ENCODE measurements at regions not wholly inside any gene's neighbourhood (a gene's known extent, or its start where the extent isn't known, plus 50 kb on each side); places are given as distances from the start of the nearest gene placed in this dataset.

- H3K36me3 Mint-ChIP-seq (ENCODE audit: low read depth), result no peaks in the 10 kb centered on the region
- no peak overlapping the region for H3K4me3 Mint-ChIP-seq
- H3K9me3 Mint-ChIP-seq, result no peaks in the 10 kb centered on the region
- H3K27me3 Mint-ChIP-seq, result no peaks in the 10 kb centered on the region
- H3K4me1 Mint-ChIP-seq (ENCODE audit: low read depth), result no peaks in the 10 kb centered on the region
- intact Hi-C loops (cut with micrococcal nuclease), result no loop called here
- no peak overlapping the region for H3K27ac Mint-ChIP-seq
Measured at GRCh38 chr16:79792664-79793351, 192.3 kb upstream of the MAF start.

GRCh38 chr16:79792076-79792475 is 191.5 kb upstream of the MAF start:
- Mint-ChIP-seq H3K4me3 (no peak overlapping the region), H3K36me3 (ENCODE audit: low read depth) (no peaks in the 10 kb centered on the region), H3K4me1 (ENCODE audit: low read depth) (no peaks in the 10 kb centered on the region), H3K27me3 (no peaks in the 10 kb centered on the region), H3K9me3 (no peaks in the 10 kb centered on the region), H3K27ac (no peak overlapping the region)
- intact Hi-C loops (cut with micrococcal nuclease), result no loop called here

- Mint-ChIP-seq H3K36me3 (ENCODE audit: low read depth) (no peaks in the 10 kb centered on the region), H3K4me3 (no peak overlapping the region), H3K27me3 (no peaks in the 10 kb centered on the region), H3K9me3 (no peaks in the 10 kb centered on the region), H3K4me1 (ENCODE audit: low read depth) (no peaks in the 10 kb centered on the region), H3K27ac (no peak overlapping the region)
- intact Hi-C loops (cut with micrococcal nuclease), result no loop called here
Measured at GRCh38 chr16:79790854-79791253, 190.3 kb upstream of the MAF start.

GRCh38 chr16:79788949-79789348 is 188.4 kb upstream of the MAF start:
- H3K9me3 Mint-ChIP-seq, result no peaks in the 10 kb centered on the region
- intact Hi-C loops (cut with micrococcal nuclease), result no loop called here
- no peak overlapping the region for H3K27ac Mint-ChIP-seq
- no peaks in the 10 kb centered on the region for H3K4me1 Mint-ChIP-seq (ENCODE audit: low read depth)
- no peak overlapping the region for H3K4me3 Mint-ChIP-seq
- H3K36me3 Mint-ChIP-seq (ENCODE audit: low read depth), result no peaks in the 10 kb centered on the region
- H3K27me3 Mint-ChIP-seq, result no peaks in the 10 kb centered on the region

GRCh38 chr16:79786389-79786788 is 185.9 kb upstream of the MAF start:
- no peaks in the 10 kb centered on the region for H3K9me3 Mint-ChIP-seq
- H3K4me1 Mint-ChIP-seq (ENCODE audit: low read depth), result no peaks in the 10 kb centered on the region
- H3K36me3 Mint-ChIP-seq (ENCODE audit: low read depth), result no peaks in the 10 kb centered on the region
- intact Hi-C loops (cut with micrococcal nuclease), result no loop called here
- H3K27me3 Mint-ChIP-seq, result no peaks in the 10 kb centered on the region
- no peak overlapping the region for H3K27ac Mint-ChIP-seq
- H3K4me3 Mint-ChIP-seq, result no peak overlapping the region

GRCh38 chr16:79784007-79784406 is 183.5 kb upstream of the MAF start:
- Mint-ChIP-seq H3K27me3 (no peaks in the 10 kb centered on the region), H3K36me3 (ENCODE audit: low read depth) (no peaks in the 10 kb centered on the region), H3K4me1 (ENCODE audit: low read depth) (no peaks in the 10 kb centered on the region), H3K27ac (no peak overlapping the region), H3K9me3 (no peaks in the 10 kb centered on the region), H3K4me3 (no peak overlapping the region)
- intact Hi-C loops (cut with micrococcal nuclease), result no loop called here

GRCh38 chr16:79777679-79778078 is 177.1 kb upstream of the MAF start:
- H3K27ac Mint-ChIP-seq, result no peak overlapping the region
- no peaks in the 10 kb centered on the region for H3K9me3 Mint-ChIP-seq
- no peaks in the 10 kb centered on the region for H3K36me3 Mint-ChIP-seq (ENCODE audit: low read depth)
- H3K27me3 Mint-ChIP-seq, result no peaks in the 10 kb centered on the region
- H3K4me3 Mint-ChIP-seq, result no peak overlapping the region
- intact Hi-C loops (cut with micrococcal nuclease), result loop anchor here (10.0 kb wide), 1 partner anchor 173 kb away; the partner anchor contains the start of gene MAF
- no peaks in the 10 kb centered on the region for H3K4me1 Mint-ChIP-seq (ENCODE audit: low read depth)

- no peaks in the 10 kb centered on the region for H3K36me3 Mint-ChIP-seq (ENCODE audit: low read depth)
- no peak overlapping the region for H3K4me3 Mint-ChIP-seq
- intact Hi-C loops (cut with micrococcal nuclease), result loop anchor here (10.0 kb wide), 1 partner anchor 172 kb away; the partner anchor contains the start of gene MAF
- no peaks in the 10 kb centered on the region for H3K4me1 Mint-ChIP-seq (ENCODE audit: low read depth)
- H3K27me3 Mint-ChIP-seq, result no peaks in the 10 kb centered on the region
- no peaks in the 10 kb centered on the region for H3K9me3 Mint-ChIP-seq
- H3K27ac Mint-ChIP-seq, result no peak overlapping the region
Measured at GRCh38 chr16:79776243-79776847, 175.8 kb upstream of the MAF start.

- intact Hi-C loops (cut with micrococcal nuclease), result loop anchor here (10.0 kb wide), 1 partner anchor 168 kb away; the partner anchor contains the start of gene MAF
- Mint-ChIP-seq H3K4me3 (no peak overlapping the region), H3K27me3 (peaks cover 11% of the 10 kb centered on the region)
Measured at GRCh38 chr16:79772784-79773183, 172.2 kb upstream of the MAF start.

GRCh38 chr16:79772048-79772447 is 171.5 kb upstream of the MAF start:
- intact Hi-C loops (cut with micrococcal nuclease), result loop anchor here (10.0 kb wide), 1 partner anchor 167 kb away; the partner anchor contains the start of gene MAF
- Mint-ChIP-seq H3K9me3 (no peaks in the 10 kb centered on the region), H3K4me3 (no peak overlapping the region), H3K4me1 (ENCODE audit: low read depth) (peaks cover 27% of the 10 kb centered on the region), H3K36me3 (ENCODE audit: low read depth) (no peaks in the 10 kb centered on the region), H3K27ac (no peak overlapping the region), H3K27me3 (peaks cover 11% of the 10 kb centered on the region)

More at GRCh38 chr16:79772784-79773183, 172.2 kb upstream of the MAF start:
- Mint-ChIP-seq H3K27ac (no peak overlapping the region), H3K36me3 (ENCODE audit: low read depth) (no peaks in the 10 kb centered on the region), H3K9me3 (no peaks in the 10 kb centered on the region), H3K4me1 (ENCODE audit: low read depth) (peaks cover 27% of the 10 kb centered on the region)

- intact Hi-C loops (cut with micrococcal nuclease), result loop anchor here (10.0 kb wide), 1 partner anchor 166 kb away; the partner anchor contains the start of gene MAF
- Mint-ChIP-seq H3K4me3 (peak overlapping the region; percentile 90), H3K36me3 (ENCODE audit: low read depth) (no peaks in the 10 kb centered on the region), H3K9me3 (no peaks in the 10 kb centered on the region), H3K27me3 (peaks cover 11% of the 10 kb centered on the region), H3K27ac (peak overlapping the region; percentile 77), H3K4me1 (ENCODE audit: low read depth) (peaks cover 27% of the 10 kb centered on the region)
Measured at GRCh38 chr16:79770244-79771064, 169.9 kb upstream of the MAF start.

GRCh38 chr16:79769928-79770243 is 169.3 kb upstream of the MAF start:
- Mint-ChIP-seq H3K27me3 (peaks cover 11% of the 10 kb centered on the region), H3K4me1 (ENCODE audit: low read depth) (peaks cover 27% of the 10 kb centered on the region), H3K4me3 (peak overlapping the region; percentile 90), H3K36me3 (ENCODE audit: low read depth) (no peaks in the 10 kb centered on the region), H3K9me3 (no peaks in the 10 kb centered on the region), H3K27ac (peak overlapping the region; percentile 77)
- intact Hi-C loops (cut with micrococcal nuclease), result loop anchor here (10.0 kb wide), 1 partner anchor 165 kb away; the partner anchor contains the start of gene MAF

- intact Hi-C loops (cut with micrococcal nuclease), result no loop called here
- H3K27ac Mint-ChIP-seq, result peak overlapping the region; percentile 77
Measured at GRCh38 chr16:79769270-79769927, 168.9 kb upstream of the MAF start.

More at GRCh38 chr16:79769270-79769927, 168.9 kb upstream of the MAF start:
- H3K36me3 Mint-ChIP-seq (ENCODE audit: low read depth), result no peaks in the 10 kb centered on the region
- no peaks in the 10 kb centered on the region for H3K9me3 Mint-ChIP-seq
- peaks cover 27% of the 10 kb centered on the region for H3K4me1 Mint-ChIP-seq (ENCODE audit: low read depth)
- no peak overlapping the region for H3K4me3 Mint-ChIP-seq
- peaks cover 11% of the 10 kb centered on the region for H3K27me3 Mint-ChIP-seq

Data from dendritic cell treated with granulocyte-macrophage colony-stimulating factor and Interleukin-4, amounts not matched to agents 40 ng/mL and 50 ng/mL, for 4 days (primary cell).